ENCODE measurements at regions not wholly inside any gene's neighbourhood (a gene's known extent, or its start where the extent isn't known, plus 50 kb on each side); places are given as distances from the start of the nearest gene placed in this dataset.

GRCh38 chr7:1290679-1291356 lies 58.1 kb downstream of the UNCX start:
- no peak overlapping the region for H3K4me3 ChIP-seq (ENCODE audit: low read depth, low read length)
- no peak for DNase-seq (ENCODE audit: low read depth)
- TF ChIP-seq CTCF (IDR thresholded peaks at IDR 0.05; ENCODE audit: low read depth, low read length, missing control alignments) = no peak

GRCh38 chr7:1291357-1291689 lies 58.7 kb downstream of the UNCX start:
- no peak overlapping the region for H3K4me3 ChIP-seq (ENCODE audit: low read depth, low read length)
- DNase-seq (ENCODE audit: low read depth) = no peak
- no peak for TF ChIP-seq CTCF (IDR thresholded peaks at IDR 0.05; ENCODE audit: low read depth, low read length, missing control alignments)

- no peak for DNase-seq (ENCODE audit: low read depth)
- no peak overlapping the region for H3K4me3 ChIP-seq (ENCODE audit: low read depth, low read length)
- no peak for TF ChIP-seq CTCF (IDR thresholded peaks at IDR 0.05; ENCODE audit: low read depth, low read length, missing control alignments)
These were observed 59.4 kb downstream of the UNCX start for GRCh38 chr7:1291845-1292765.

GRCh38 chr7:1292972-1293830 lies 60.5 kb downstream of the UNCX start:
- no peak for DNase-seq (ENCODE audit: low read depth)
- no peak overlapping the region for H3K4me3 ChIP-seq (ENCODE audit: low read depth, low read length)
- TF ChIP-seq CTCF (IDR thresholded peaks at IDR 0.05; ENCODE audit: low read depth, low read length, missing control alignments) = no peak

GRCh38 chr7:1293950-1294411 lies 61.3 kb downstream of the UNCX start:
- TF ChIP-seq CTCF (IDR thresholded peaks at IDR 0.05; ENCODE audit: low read depth, low read length, missing control alignments) = no peak
- no peak overlapping the region for H3K4me3 ChIP-seq (ENCODE audit: low read depth, low read length)

GRCh38 chr7:1295776-1296355 lies 63.2 kb downstream of the UNCX start:
- TF ChIP-seq CTCF (IDR thresholded peaks at IDR 0.05; ENCODE audit: low read depth, low read length, missing control alignments) = no peak

More at GRCh38 chr7:1293950-1294411, 61.3 kb downstream of the UNCX start:
- no peak for DNase-seq (ENCODE audit: low read depth)

More at GRCh38 chr7:1295776-1296355, 63.2 kb downstream of the UNCX start:
- no peak for DNase-seq (ENCODE audit: low read depth)
- H3K4me3 ChIP-seq (ENCODE audit: low read depth, low read length) = no peak overlapping the region
